WTC11 (cell line): ENCODE measurements at regions not wholly inside any gene's neighbourhood (a gene's known extent, or its start where the extent isn't known, plus 50 kb on each side); places are given as distances from the start of the nearest gene placed in this dataset.

ENCODE experiments used
- ATAC-seq: fragments of 200-7000 bp; cut with Tn5 transposase; 2 replicates; pipeline ENCODE4 v1.10.0; 2021; ENCODE audit warnings: mild to moderate bottlenecking, moderate library complexity
- CTCF ChIA-PET: fragments of 300-600 bp; sonication (Branson Sonifier 250); formaldehyde crosslinking; loops from one replicate; lab custom pipeline; 2021; ENCODE audit warnings: antibody characterized with exemption; lab: Charles Lee
- POLR2A ChIA-PET: fragments of 350-600 bp; sonication (Branson Sonifier 250); formaldehyde crosslinking; loops from one replicate; lab custom pipeline; 2021; ENCODE audit warnings: antibody characterized with exemption; lab: Charles Lee
- DNase-seq: peaks from one replicate; pipeline ENCODE4 v3.0.0; 2021; ENCODE audit warnings: low spot score
- H3K27ac Mint-ChIP-seq: 2 replicates; pipeline ENCODE4 v1.8.0; 2021; ENCODE audit warnings: mixed read lengths
- H3K27me3 Mint-ChIP-seq: 2 replicates; pipeline ENCODE4 v1.8.0; 2021; ENCODE audit warnings: low read depth, mild to moderate bottlenecking, moderate library complexity, mixed read lengths
- H3K36me3 Mint-ChIP-seq: 2 replicates; pipeline ENCODE4 v1.8.0; 2021; ENCODE audit warnings: mixed read lengths
- H3K4me1 Mint-ChIP-seq: 2 replicates; pipeline ENCODE4 v1.8.0; 2022; ENCODE audit warnings: mixed read lengths
- H3K4me3 Mint-ChIP-seq: 2 replicates; pipeline ENCODE4 v1.8.0; 2021; ENCODE audit warnings: mild to moderate bottlenecking, moderate library complexity, mixed read lengths
- H3K9me3 Mint-ChIP-seq: 2 replicates; pipeline ENCODE4 v1.8.0; 2021; ENCODE audit warnings: mixed read lengths
- ARID4B ChIP-seq: sonication (generic); formaldehyde crosslinking; IDR thresholded peaks from 2 replicates; pipeline ENCODE4 v1.8.0; 2023; ENCODE audit warnings: missing genetic modification reagents, mild to moderate bottlenecking, borderline replicate concordance
- ATF1 ChIP-seq: sonication (generic); formaldehyde crosslinking; IDR thresholded peaks from 2 replicates; pipeline ENCODE4 v1.8.1; 2023; ENCODE audit warnings: mild to moderate bottlenecking, moderate library complexity, missing genetic modification reagents
- ATF2 ChIP-seq: sonication (generic); formaldehyde crosslinking; IDR thresholded peaks from 2 replicates; pipeline ENCODE4 v1.8.1; 2022; ENCODE audit warnings: low read depth, missing genetic modification reagents, borderline replicate concordance
- CBFB ChIP-seq: sonication (generic); formaldehyde crosslinking; IDR thresholded peaks from 2 replicates; pipeline ENCODE4 v1.8.1; 2022; ENCODE audit warnings: mild to moderate bottlenecking, low read depth, missing genetic modification reagents
- CDX4 ChIP-seq: fragments of 250-450 bp; sonication (Bioruptor Pico); IDR thresholded peaks from 2 replicates; pipeline ENCODE4 v1.9.0; 2021; ENCODE audit warnings: moderate library complexity, mild to moderate bottlenecking, inconsistent platforms, borderline replicate concordance
- ESRRA ChIP-seq: sonication (generic); formaldehyde crosslinking; IDR thresholded peaks from 2 replicates; pipeline ENCODE4 v1.8.1; 2022; ENCODE audit warnings: mild to moderate bottlenecking, missing genetic modification reagents, borderline replicate concordance
- ETV6 ChIP-seq: sonication (generic); formaldehyde crosslinking; IDR thresholded peaks from 2 replicates; pipeline ENCODE4 v1.8.1; 2022; ENCODE audit warnings: mild to moderate bottlenecking, missing genetic modification reagents
- GTF2I ChIP-seq: fragments of 250-450 bp; sonication (Bioruptor Pico); conservative IDR thresholded peaks from 2 replicates; pipeline ENCODE4 v1.4.0; 2021; ENCODE audit warnings: mild to moderate bottlenecking
- HMGXB4 ChIP-seq: sonication (generic); formaldehyde crosslinking; IDR thresholded peaks from 2 replicates; pipeline ENCODE4 v1.8.1; 2023; ENCODE audit warnings: mild to moderate bottlenecking, moderate library complexity, missing genetic modification reagents
- IRF1 ChIP-seq: sonication (generic); formaldehyde crosslinking; IDR thresholded peaks from 2 replicates; pipeline ENCODE4 v1.8.0; 2023; ENCODE audit warnings: missing genetic modification reagents
- KAT7 ChIP-seq: sonication (generic); formaldehyde crosslinking; IDR thresholded peaks from 2 replicates; pipeline ENCODE4 v1.8.1; 2023; ENCODE audit warnings: missing genetic modification reagents, mild to moderate bottlenecking, borderline replicate concordance
- MAX ChIP-seq: sonication (generic); formaldehyde crosslinking; IDR thresholded peaks from 2 replicates; pipeline ENCODE4 v1.8.0; 2022; ENCODE audit warnings: mild to moderate bottlenecking, missing genetic modification reagents
- MLX ChIP-seq: sonication (generic); formaldehyde crosslinking; IDR thresholded peaks from 2 replicates; pipeline ENCODE4 v1.8.1; 2023; ENCODE audit warnings: mild to moderate bottlenecking, missing genetic modification reagents, moderate library complexity
- OVOL2 ChIP-seq: fragments of 250-450 bp; sonication (Bioruptor Pico); IDR thresholded peaks from 2 replicates; pipeline ENCODE4 v1.9.0; 2021; ENCODE audit warnings: mild to moderate bottlenecking, borderline replicate concordance
- PREB ChIP-seq: sonication (generic); formaldehyde crosslinking; IDR thresholded peaks from 2 replicates; pipeline ENCODE4 v1.8.1; 2022; ENCODE audit warnings: mild to moderate bottlenecking, missing genetic modification reagents, moderate library complexity, borderline replicate concordance
- RELA ChIP-seq: sonication (generic); formaldehyde crosslinking; IDR thresholded peaks from 2 replicates; pipeline ENCODE4 v1.8.1; 2022; ENCODE audit warnings: missing genetic modification reagents, mild to moderate bottlenecking, borderline replicate concordance
- SMAD3 ChIP-seq: sonication (generic); formaldehyde crosslinking; IDR thresholded peaks from 2 replicates; pipeline ENCODE4 v1.8.0; 2022; ENCODE audit warnings: missing genetic modification reagents, mild to moderate bottlenecking, borderline replicate concordance
- TCF7 ChIP-seq: sonication (generic); formaldehyde crosslinking; IDR thresholded peaks from 2 replicates; pipeline ENCODE4 v1.8.0; 2022; ENCODE audit warnings: mild to moderate bottlenecking, low read depth, missing genetic modification reagents, moderate library complexity
- USF2 ChIP-seq: sonication (generic); formaldehyde crosslinking; IDR thresholded peaks from 2 replicates; pipeline ENCODE4 v1.8.1; 2023; ENCODE audit warnings: mild to moderate bottlenecking, missing genetic modification reagents, moderate library complexity

GRCh38 chr3:157823050-157823449, 283.2 kb downstream of the SHOX2 start (continued):
- TF ChIP-seq SMAD3 (no peak), MLX (no peak), USF2 (no peak), OVOL2 (CRISPR knock-in tag) (no peak), IRF1 (CRISPR knock-in tag) (no peak), CDX4 (no peak)

- Mint-ChIP-seq H3K27me3 (no peaks in the 10 kb centered on the region; the same call in 1 of the 2 replicates), H3K9me3 (no peaks in the 10 kb centered on the region), H3K4me3 (no peak overlapping the region), H3K4me1 (peaks cover 20% of the 10 kb centered on the region), H3K27ac (no peak overlapping the region), H3K36me3 (no peaks in the 10 kb centered on the region)
- DNase-seq (no peak), ATAC-seq (peak; percentile 61)
- TF ChIP-seq RELA (no peak), ETV6 (CRISPR knock-in tag) (no peak)
- POLR2A ChIA-PET: interaction anchor here (0.7 kb wide), 1 partner anchor 539 kb away, joined by 4 read pairs; no protein-coding TSS in a partner anchor
- CTCF ChIA-PET: interaction anchor here (0.6 to 2.0 kb wide), 5 partner anchors 65 to 1649 kb away, joined by 3 to 8 read pairs (median 3); no protein-coding TSS in a partner anchor
Measured at GRCh38 chr3:157820157-157820517, 286.1 kb downstream of the SHOX2 start.

GRCh38 chr3:157819270-157820156, 286.7 kb downstream of the SHOX2 start:
- H3K36me3 Mint-ChIP-seq: no peaks in the 10 kb centered on the region
- TF ChIP-seq ESRRA (CRISPR knock-in tag) (no peak), KAT7 (CRISPR knock-in tag) (no peak), HMGXB4 (CRISPR knock-in tag) (no peak), OVOL2 (CRISPR knock-in tag) (no peak), ATF2 (CRISPR knock-in tag) (no peak), MAX (CRISPR knock-in tag) (no peak), TCF7 (no peak), CBFB (CRISPR knock-in tag) (no peak), PREB (CRISPR knock-in tag) (no peak), ATF1 (CRISPR knock-in tag) (no peak), ARID4B (CRISPR knock-in tag) (no peak), GTF2I (no peak)

More at GRCh38 chr3:157819270-157820156, 286.7 kb downstream of the SHOX2 start:
- Mint-ChIP-seq H3K27ac (peak overlapping the region; percentile 84), H3K4me3 (no peak overlapping the region), H3K27me3 (no peaks in the 10 kb centered on the region; the same call in 1 of the 2 replicates), H3K4me1 (peaks cover 20% of the 10 kb centered on the region), H3K9me3 (no peaks in the 10 kb centered on the region)
- POLR2A ChIA-PET: no interaction called here
- DNase-seq (no peak), ATAC-seq (peak; percentile 81)
- CTCF ChIA-PET: interaction anchor here (0.7 to 2.0 kb wide), 5 partner anchors 64 to 728 kb away, joined by 3 to 8 read pairs (median 3); no protein-coding TSS in a partner anchor
